ENCODE measurements at regions not wholly inside any gene's neighbourhood (a gene's known extent, or its start where the extent isn't known, plus 50 kb on each side); places are given as distances from the start of the nearest gene placed in this dataset.

DNA sequence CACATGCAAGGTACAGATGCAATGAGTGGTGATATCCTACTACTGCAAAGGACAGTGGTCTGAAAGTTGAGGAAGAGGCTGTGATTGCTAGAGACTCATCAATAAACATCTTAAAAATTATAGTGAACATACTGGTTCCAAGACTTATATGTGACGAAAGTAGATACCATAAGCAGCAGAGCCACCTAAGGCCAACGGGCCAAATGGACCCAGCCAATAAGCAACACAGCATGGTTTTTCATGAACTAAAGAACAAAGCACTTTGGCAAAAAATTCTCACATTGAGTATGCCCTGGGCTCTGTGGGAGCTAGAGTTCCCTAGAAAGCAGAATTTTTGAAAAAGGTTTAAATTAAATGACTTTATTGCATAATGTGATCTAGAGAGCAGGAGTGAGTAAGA is 272.1 kb downstream of the SI start (continued):
- TF ChIP-seq, protein P1, sequence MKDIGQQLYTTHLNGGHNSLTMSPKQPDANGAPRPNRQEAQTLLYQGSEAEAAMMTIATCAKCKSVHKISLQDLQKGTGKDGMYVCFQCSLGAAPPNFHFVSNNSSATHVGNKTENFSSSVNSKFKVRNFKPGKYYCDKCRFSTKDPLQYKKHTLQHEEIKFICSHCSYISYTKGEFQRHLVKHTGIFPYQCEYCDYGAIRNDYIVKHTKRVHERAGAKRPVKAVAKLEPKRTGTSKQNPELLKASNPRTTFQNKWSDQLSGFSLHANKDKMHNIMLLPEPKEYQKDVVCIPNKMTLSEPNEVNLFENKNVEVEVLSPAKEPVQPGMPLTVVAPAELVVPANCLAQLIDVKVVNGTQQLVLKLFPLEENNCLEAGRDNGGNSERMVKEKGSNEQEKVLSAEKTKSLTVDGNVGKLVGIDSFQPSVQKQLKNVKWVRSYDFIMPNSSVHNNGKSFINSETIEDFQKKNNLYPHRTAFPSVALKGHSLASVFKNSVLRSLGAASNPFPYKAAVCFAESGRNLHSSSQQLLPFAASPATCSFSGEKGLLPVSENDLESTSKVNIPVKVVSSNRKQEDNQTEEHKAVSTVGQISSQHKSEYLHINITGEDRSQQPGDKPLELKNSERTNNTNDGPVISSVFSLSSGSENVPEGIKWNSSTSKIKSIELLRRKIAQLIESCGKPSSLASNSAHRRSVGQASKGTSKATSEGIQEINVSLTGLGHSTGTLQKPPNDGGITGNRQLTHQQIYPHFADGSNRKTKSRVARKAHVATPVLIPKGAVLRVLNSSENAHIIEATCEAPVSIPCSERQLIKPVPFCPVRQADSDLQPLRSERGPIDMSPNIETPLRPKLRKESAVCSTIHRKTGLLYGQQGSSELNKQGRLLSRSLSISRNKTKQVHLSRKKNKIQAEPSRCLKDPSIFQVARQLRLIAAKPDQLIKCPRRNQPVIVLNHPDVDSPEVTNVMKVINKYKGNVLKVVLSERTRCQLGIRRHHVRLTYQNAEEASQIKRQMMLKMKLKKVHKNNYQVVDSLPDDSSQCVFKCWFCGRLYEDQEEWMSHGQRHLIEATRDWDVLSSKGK (CRISPR knock-in tag; IDR thresholded peaks at IDR 0.05): no peak
- TF ChIP-seq TAF7 (tag; IDR thresholded peaks at IDR 0.05): no peak

- Histone ChIP-seq H3K4me2 (ENCODE audit: insufficient read depth, low read length) (no peak overlapping the region), H3K79me2 (ENCODE audit: control insufficient read depth, insufficient read depth, low read length) (no peaks in the 10 kb centered on the region), H3K27me3 (ENCODE audit: control insufficient read depth in 2 of 2, insufficient read depth in 2 of 2, low read length in 2 of 2) (no peaks in the 10 kb centered on the region), H3K9me3 (replicated peaks; ENCODE audit: control insufficient read depth, insufficient read depth, low read depth, low read length) (no peaks in the 10 kb centered on the region), H3K4me3 (no peak overlapping the region), H2AFZ (ENCODE audit: low read depth, low read length) (no peak overlapping the region), H3K9ac (ENCODE audit: insufficient read depth in 1 of 2, low read depth in 2 of 2, low read length in 2 of 2) (no peak overlapping the region), H4K20me1 (replicated peaks; ENCODE audit: control insufficient read depth, insufficient read depth, low read length) (no peaks in the 10 kb centered on the region), H3K36me3 (ENCODE audit: control insufficient read depth, insufficient read depth, low read length) (no peaks in the 10 kb centered on the region), H3K9me1 (ENCODE audit: control insufficient read depth, insufficient read depth, low read length) (no peaks in the 10 kb centered on the region), H3K27ac (ENCODE audit: extremely low read depth, low read depth, low read length) (no peak overlapping the region), H3K4me1 (replicated peaks in 1 of 2; ENCODE audit: control insufficient read depth in 2 of 2, insufficient read depth in 2 of 2, low read length in 2 of 2) (no peaks in the 10 kb centered on the region)
- 0% methylated on average over 1 of the region's 1 CpG for WGBS (ENCODE audit: insufficient coverage, low coverage, missing lambda C conversion rate)
- intact Hi-C loops (cut with micrococcal nuclease) (no loop called here), in situ Hi-C loops (cut with MboI) (no loop called here)
- no TSS peak for BruUV-seq (replicated peaks)
- ATAC-seq: no peak
- no peak for DNase-seq (ENCODE audit: extremely low read depth in 1 of 4, low spot score in 3 of 4)
- ChIA-PET CTCF (ENCODE audit: low intra/inter-chr PET ratio) (no interaction called here), POLR2A (no interaction called here)
- FAIRE-seq: no peak
- TF ChIP-seq LARP7 (IDR thresholded peaks at IDR 0.05): no peak
- TF ChIP-seq SIN3B (IDR thresholded peaks at IDR 0.05; ENCODE audit: low read depth): no peak
- no peak for TF ChIP-seq NR1H2 (CRISPR knock-in tag; IDR thresholded peaks at IDR 0.05)
- TF ChIP-seq ZBTB43 (CRISPR knock-in tag; IDR thresholded peaks at IDR 0.05): no peak
- no peak for TF ChIP-seq POU5F1 (IDR thresholded peaks at IDR 0.05; ENCODE audit: borderline replicate concordance, low read depth, low read length, partially characterized antibody)
- peak; percentile 27; the same call in 1 of the 2 replicates for TF ChIP-seq ZNF316 (IDR thresholded peaks at IDR 0.05)
- TF ChIP-seq SRSF1 (IDR thresholded peaks at IDR 0.05; ENCODE audit: low read depth, low read length): no peak
Observed at GRCh38 chr3:164794099-164794498, 284.2 kb downstream of the SI start.
